PFSK-1 (cell line): ENCODE measurements at regions not wholly inside any gene's neighbourhood (a gene's known extent, or its start where the extent isn't known, plus 50 kb on each side); places are given as distances from the start of the nearest gene placed in this dataset.

Experiments
- FOXP2 ChIP-seq: optimal IDR thresholded peaks from 2 replicates; pipeline ENCODE3; 2011; ENCODE audit warnings: borderline replicate concordance, control low read depth, inconsistent platforms; ENCODE audit not compliant: insufficient read depth; ENCODE audit errors: extremely low read length, extremely low read depth
- POLR2AphosphoS5 ChIP-seq: IDR thresholded peaks from 2 replicates; pipeline ENCODE4 v1.6.1; 2012; ENCODE audit warnings: low read depth, mild to moderate bottlenecking, control low read depth, low read length, moderate library complexity
- REST ChIP-seq, 2 experiments: IDR thresholded peaks; 2 replicates each; pipeline versions ENCODE4 v1.6.1 to v1.8.0; 2011 to 2012; ENCODE audit warnings: low read depth in 2 of 2, low read length in 2 of 2, control low read depth in 1 of 2, inconsistent platforms in 1 of 2, mild to moderate bottlenecking in 1 of 2, moderate library complexity in 1 of 2; ENCODE audit not compliant: insufficient read depth in 1 of 2
- SIN3A ChIP-seq: IDR thresholded peaks from 2 replicates; pipeline ENCODE4 v1.6.1; 2012; ENCODE audit warnings: mild to moderate bottlenecking, low read length, moderate library complexity, borderline replicate concordance; ENCODE audit not compliant: insufficient read depth
- TAF1 ChIP-seq: IDR thresholded peaks from 2 replicates; pipeline ENCODE4 v1.6.1; 2012; ENCODE audit warnings: low read length, control low read depth, borderline replicate concordance; ENCODE audit not compliant: insufficient read depth

DNA sequence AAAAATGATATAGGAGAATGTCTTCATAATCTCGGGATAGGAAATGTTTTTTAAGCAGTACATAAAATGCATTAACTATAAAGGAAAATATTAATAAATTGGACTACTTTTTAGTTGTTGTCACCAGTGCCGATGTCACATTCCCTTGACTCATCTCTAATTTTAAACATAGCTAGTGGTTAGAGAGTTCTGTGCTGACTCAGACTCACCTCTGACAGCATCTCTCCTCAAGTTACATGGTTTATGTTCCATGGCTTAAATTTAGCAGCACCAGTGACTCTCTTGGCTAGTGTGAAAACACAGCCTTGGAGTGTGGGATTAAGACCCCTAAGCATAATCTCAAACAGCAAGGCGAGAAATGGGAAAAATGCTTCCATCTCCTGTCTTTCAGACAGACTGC, 311.8 kb upstream of the MMS22L start:
- TF ChIP-seq TAF1 (no peak), REST (IDR thresholded peaks at IDR 0.05; ENCODE audit: insufficient read depth in 1 of 2, low read depth in 2 of 2, low read length in 2 of 2) (no peak), POLR2AphosphoS5 (no peak), SIN3A (no peak), FOXP2 (no peak)
